Umbilical cord (tissue), 1 donor: ENCODE measurements at regions not wholly inside any gene's neighbourhood (a gene's known extent, or its start where the extent isn't known, plus 50 kb on each side); places are given as distances from the start of the nearest gene placed in this dataset.
"Not testable (repeated sequence)": the region's sequence is repeated elsewhere in the genome, so short reads cannot be mapped to it uniquely, and the experiment has no call there.

ENCODE experiments used
- DNase-seq: peaks from one replicate; pipeline ENCODE4 v3.0.0-alpha.2; 2015; ENCODE audit warnings: low spot score

- no peak for DNase-seq
Measured at GRCh38 chrX:150234126-150234525, 129.0 kb upstream of the MAMLD1 start.

GRCh38 chrX:150236327-150236726 lies 126.8 kb upstream of the MAMLD1 start:
- DNase-seq: no peak

DNA sequence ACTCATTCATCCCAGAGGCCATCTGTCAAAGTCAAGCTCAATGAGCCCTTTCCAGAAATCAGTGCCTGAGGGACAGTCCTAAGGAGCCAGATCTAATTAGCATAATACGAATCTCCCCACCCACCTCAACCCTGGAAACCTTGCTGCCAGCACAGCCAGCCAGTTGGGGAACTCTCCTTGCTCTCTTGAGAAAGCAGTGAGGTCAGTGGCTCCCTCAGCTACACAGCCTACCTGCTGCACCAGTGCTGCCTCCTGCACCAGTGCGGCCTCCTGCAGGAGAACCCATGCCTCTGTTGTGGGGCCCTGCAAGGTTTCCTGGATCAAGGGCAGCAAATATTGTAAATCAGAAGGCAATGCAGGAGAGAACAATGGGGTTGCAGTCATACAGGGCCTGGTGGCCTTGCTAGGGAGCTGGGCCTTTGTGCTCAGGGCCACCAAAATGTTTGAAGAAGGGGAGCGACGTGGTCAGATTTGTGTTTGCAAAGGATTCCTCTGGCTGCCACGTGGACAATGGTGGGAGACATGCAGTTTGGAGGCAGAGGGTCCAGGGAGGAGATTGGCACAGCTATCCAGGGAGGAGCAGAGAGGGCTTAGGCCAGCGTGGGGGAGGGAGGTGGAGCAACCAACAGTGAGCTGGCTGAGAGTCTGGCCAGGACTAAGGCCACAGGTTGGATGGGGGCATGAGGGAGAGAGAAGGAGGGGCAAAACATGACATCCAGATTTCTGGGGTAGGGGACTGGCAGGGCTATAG lies 124.3 kb upstream of the MAMLD1 start:
- no peak for DNase-seq

- DNase-seq: no peak
Measured at GRCh38 chrX:150239946-150240642, 123.0 kb upstream of the MAMLD1 start.

DNA sequence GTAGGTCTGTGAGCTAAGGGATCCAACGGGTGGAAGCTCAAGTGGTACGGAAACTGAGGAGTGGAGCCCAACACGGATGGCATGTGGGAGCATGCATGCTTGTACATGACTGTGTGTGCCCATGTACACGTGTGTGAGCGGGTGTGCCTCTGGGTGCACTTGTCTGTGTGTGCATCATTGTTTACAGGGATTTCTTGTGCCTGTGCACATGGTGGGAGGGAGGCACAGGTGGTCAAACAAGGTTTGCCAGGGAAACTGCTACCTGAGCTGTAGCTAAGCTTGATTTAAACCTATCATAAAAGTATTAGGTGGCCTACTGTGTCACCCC lies 122.5 kb upstream of the MAMLD1 start:
- no peak for DNase-seq

GRCh38 chrX:150253959-150254620 lies 109.0 kb upstream of the MAMLD1 start:
- no peak for DNase-seq

DNA sequence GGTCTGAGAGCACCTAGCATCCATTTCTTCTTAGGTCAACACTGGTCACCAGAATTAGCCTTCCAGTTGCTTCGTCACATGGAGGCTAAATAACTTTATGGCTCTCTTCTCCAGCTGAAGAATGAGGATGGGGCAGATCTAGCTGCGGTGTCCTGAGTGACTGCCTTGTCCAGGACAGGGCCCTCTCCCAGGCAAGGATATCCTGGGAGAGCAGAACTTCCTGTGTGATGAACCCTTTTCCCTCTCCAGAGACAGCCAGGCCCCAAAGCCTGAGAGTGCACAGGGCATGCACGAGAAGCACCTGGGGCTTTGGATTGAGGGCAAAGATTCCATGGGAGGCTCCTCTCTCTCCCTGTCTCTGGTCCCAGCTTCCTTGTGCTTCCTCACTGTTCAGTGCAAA lies 108.2 kb upstream of the MAMLD1 start:
- DNase-seq: no peak

GRCh38 chrX:150255441-150256296 lies 107.4 kb upstream of the MAMLD1 start:
- no peak for DNase-seq

GRCh38 chrX:150256297-150256650 lies 106.8 kb upstream of the MAMLD1 start:
- DNase-seq: no peak

DNA sequence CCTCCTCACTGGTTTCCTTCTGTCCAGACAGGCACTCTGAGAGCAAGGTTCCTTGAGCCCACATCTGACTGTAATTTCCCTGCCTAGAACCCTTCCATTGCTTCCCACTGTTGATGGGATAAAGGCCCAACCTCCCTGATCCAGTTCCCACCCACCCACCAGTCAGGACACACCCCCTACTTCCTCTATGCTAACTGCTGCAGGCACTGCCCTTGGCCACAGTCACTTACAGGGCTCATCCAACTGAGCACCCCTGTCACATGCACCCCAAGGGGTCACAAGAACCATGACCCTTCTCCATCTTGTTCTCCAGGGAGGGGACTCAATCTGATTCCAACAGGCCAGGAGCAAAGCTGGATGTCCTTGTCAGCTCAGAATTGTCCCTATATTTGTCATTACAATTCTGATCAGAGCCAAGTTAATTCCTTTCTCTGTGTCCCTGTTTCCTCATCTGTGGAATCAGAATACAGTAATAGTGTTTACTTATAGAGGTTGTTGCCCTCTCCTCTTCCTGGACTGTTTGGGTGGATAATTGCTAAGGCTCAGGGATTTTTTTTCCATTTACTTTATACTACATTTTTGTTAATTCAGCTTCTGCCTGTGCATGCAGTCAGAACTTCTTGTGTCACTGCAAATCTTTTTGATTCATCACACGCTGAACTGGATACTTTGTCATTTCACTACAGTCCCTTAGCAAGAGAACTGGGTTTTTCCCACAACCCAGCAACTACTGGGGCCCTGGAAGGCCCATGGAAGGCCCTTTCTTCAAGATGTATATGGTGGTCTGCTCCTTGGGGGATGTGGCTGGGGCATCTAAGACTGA lies 105.6 kb upstream of the MAMLD1 start:
- DNase-seq: no peak

- DNase-seq: no peak
Measured at GRCh38 chrX:150258176-150258425, 105.0 kb upstream of the MAMLD1 start.

DNA sequence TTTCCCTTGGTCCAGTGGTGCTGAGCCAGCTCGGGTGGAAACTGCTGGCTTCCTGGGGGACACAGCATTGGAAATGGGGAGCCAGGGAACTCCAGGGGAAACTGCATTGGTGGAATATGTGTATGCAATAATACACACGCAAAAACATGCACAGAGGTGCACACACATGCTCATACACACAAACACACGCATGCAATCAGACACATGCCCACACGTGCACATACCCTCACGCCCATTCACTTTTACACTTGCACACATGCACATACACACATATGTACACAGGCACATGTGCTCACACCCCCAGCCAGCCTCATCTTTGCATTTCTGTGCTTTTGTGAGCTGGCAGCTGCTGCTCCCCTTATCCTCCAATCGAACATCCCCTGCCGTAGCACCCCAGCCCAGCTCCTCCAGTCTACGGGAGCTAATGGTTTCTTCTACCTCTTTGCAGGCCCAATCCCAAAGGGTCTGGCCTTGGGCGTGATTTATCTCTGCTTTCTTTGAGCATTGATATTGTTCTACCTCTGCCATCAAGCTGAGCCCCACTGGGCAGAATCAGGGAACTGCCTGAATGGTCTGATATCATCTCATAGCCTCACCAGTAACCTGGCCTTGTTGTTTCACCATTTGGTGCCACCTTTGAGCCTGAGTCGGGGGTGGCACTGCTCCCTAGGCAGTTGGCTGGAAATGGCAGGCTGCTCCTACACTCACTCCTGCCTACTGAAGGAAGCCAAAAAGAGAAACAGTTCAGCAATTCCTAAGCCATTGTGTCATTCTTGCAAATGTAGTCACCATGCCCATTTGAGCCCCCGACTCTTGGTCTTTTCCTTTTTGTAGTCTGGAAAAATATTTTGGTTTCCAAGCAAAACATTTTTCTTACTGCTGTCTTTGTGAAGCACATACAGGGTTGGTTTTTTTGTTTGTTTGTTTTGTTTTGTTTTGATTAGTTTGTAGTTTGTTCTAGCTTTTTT lies 104.4 kb upstream of the MAMLD1 start:
- peak; percentile 3 for DNase-seq

GRCh38 chrX:150262456-150262855 lies 100.7 kb upstream of the MAMLD1 start:
- no peak for DNase-seq

GRCh38 chrX:150268839-150269355 lies 94.2 kb upstream of the MAMLD1 start:
- DNase-seq: no peak

GRCh38 chrX:150269605-150270254 lies 93.4 kb upstream of the MAMLD1 start:
- DNase-seq: no peak

DNA sequence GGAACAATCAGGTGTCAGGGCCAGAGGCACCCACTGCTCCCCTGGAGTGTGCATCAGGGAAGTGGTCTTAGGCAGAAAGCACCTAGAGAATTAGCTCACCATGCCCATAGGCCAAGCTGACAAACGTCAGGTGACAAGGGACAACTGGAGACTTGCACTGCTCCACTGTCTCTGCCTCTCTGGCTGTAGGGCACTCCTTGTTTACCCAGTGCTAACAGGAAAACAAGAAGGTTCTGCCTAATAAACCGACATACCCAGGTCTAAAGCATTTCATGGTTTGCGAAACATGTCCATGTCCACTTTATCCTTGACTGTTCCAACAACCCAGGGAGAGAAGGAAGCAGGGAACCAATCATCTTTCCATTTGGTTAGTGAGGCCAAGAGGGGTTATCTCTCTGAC lies 92.5 kb upstream of the MAMLD1 start:
- no peak for DNase-seq

- DNase-seq: not testable (repeated sequence)
Measured at GRCh38 chrX:150273575-150274294, 89.4 kb upstream of the MAMLD1 start.

- DNase-seq: no peak
Measured at GRCh38 chrX:150282953-150283352, 80.2 kb upstream of the MAMLD1 start.

DNA sequence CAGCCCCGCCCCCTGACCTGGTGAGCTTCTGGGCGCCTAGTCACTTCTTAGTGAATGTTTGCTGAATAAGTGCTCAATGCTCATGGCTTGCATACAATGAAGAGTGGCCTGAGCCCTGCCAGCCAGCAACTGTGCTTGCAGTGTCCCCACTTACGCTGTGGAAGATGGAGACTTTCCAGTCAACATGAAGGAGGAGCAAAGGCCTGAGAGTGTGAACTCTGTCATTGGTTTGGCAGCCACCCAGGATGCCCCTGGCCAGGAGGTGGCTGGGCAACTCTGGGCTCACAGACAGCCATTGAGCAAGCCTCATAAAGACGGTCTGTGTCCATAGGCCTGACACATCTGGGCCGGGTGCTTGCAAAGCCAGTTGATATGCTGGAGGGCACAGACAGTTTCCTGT lies 72.1 kb upstream of the MAMLD1 start:
- DNase-seq: no peak
